NCI-H1694 (cell line): ENCODE measurements at regions not wholly inside any gene's neighbourhood (a gene's known extent, or its start where the extent isn't known, plus 50 kb on each side); places are given as distances from the start of the nearest gene placed in this dataset.
"Not testable (repeated sequence)": the region's sequence is repeated elsewhere in the genome, so short reads cannot be mapped to it uniquely, and the experiment has no call there.

Experiments
- DNase-seq: peaks from one replicate; lab custom pipeline; 2025; lab: John Stamatoyannopoulos, UW

- DNase-seq = no peak
Observed at GRCh38 chr16:5309946-5310611, 212.5 kb upstream of the EEF2KMT start.

- DNase-seq = no peak
Observed at GRCh38 chr16:5305023-5305422, 207.4 kb upstream of the EEF2KMT start.

GRCh38 chr16:5302372-5303114 is 204.9 kb upstream of the EEF2KMT start:
- DNase-seq = no peak

DNA sequence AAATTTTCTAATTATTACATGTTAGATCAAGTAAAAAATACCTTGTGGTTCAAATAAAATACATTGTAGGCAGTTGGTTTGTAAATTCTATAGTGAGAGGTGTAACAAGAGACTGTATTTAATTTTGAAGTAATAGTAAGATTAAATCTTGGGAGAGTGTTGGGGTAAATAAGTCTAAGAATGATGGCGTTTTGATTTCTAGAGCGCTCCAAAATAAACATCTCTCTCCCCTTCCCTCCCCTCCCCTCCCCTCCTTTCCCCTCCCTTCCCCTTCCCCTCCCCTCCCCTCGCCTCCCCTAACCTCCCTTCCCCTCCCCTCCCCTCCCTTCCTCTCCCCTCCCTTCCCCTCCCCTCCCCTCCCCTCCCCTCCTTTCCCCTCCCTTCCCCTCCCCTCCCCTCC is 200.6 kb upstream of the EEF2KMT start:
- no peak for DNase-seq

DNA sequence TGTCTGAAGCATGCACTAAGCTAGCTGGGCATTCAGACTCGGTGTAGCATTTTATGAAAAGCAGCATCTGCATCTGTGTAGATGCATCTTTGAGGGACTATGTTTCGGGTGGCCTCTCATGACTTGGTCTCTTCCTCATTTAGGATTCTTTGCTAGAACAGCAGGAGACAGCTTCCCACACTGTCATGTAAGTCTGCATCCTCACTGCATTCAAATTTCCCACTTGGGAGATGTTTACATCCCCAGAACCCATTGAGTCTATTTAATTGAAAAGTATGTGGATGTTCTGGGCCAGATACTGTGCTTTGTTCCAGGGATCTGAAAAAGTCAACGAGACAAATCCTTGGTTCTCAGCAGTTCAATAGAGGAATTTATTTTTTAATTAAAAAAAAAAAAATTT is 198.6 kb upstream of the EEF2KMT start:
- DNase-seq = no peak

DNA sequence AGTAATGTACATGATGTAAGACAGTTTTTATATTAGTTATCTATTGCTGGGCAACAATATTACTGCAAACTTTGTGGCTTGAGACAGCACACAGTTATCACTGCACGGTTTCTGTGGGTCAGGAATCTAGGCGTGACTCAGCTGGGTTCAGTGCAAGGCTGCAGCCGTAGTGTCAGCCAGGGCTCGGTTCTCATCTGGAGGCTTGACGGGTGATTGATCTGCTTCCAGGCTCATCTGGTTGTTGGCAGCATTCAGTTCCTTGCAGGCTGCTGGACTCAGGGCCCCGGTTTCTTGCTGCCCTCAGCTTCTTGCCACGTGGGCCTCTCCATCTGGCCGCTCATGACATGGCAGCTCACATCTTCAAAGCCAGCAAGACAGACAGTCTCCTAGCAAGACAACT is 197.7 kb upstream of the EEF2KMT start:
- not testable (repeated sequence) for DNase-seq

GRCh38 chr16:5282152-5282551 is 184.6 kb upstream of the EEF2KMT start:
- DNase-seq = not testable (repeated sequence)

- DNase-seq = no peak
Observed at GRCh38 chr16:5257462-5257861, 159.9 kb upstream of the EEF2KMT start.

DNA sequence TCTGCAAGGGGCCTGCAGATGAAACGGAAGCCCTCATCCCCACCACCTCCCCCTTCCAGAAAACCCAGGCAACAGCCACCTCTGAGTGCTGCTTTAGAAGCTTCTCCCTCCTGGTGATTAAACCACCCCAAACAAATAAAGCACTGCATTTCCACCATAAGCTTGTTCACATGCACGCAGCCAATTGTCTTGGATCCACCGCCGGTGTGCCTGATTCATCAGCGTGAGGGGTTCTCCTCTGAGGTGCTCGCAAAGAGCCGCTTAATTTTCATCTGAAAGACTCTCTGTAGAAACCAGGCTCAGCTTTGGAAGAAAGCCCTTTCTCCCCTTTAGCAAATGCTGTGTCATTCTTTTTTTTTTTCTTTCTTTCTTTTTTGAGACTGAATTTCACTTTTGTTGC is 155.2 kb upstream of the EEF2KMT start:
- DNase-seq = no peak

DNA sequence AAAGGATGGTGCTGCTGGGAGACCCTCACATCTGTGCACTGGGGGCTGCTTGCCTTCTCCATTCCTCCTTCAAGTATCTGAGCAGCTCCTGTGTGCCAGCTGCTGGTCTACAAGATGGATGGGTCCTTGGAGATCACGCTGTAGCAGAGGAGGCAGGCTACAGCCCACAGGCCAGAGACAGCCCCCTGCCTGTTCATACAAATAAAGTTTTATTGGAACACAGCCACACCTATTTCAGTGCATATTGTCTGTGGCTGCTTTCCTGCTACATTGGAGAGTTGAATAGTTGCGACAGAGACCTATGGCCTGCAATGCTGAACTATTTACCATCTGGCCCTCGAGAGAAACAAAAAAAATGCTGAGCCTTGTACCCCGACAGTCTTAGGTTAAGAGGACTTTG is 149.8 kb upstream of the EEF2KMT start:
- DNase-seq = not testable (repeated sequence)

GRCh38 chr16:5240278-5240626 is 142.7 kb upstream of the EEF2KMT start:
- DNase-seq = not testable (repeated sequence)

DNA sequence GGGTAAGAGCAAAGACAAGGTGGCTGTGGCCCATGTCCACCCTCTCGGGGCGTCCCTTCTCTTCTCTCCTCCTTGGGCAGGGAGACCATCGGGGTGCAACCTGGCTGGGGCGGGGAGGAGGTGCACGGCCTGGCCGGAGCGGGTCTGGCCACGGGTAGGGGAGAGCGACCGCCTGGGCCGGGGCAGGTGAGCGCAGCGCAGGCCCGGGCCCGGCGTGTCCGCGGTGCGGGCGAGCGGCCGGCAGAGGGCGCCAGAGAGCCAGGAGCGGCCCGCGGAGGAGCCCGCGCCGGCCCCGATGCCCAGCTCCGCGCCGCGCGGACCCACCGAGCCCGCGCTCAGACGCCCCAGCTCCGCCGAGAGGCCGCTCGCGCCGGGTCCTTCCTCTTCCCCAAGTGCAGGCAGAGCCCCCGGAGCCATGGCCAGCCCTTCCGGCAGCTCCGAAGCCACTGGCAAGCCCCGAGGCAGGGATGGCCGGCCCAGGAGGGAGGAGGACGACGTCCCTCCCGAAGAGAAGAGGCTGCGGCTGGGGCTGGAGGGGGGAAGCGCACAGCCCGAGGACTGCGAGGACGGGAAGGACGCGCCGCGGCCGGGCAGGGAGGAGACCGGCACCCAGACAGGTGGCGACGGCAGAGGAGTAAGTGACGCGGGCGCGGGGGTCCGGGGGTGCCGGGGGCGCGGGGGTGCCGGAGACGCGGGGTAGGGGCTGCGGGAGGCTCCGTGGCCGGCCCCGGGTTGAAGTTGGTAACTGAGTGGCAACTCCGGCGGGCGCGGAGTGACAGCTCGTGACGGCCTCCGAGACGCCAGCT is 142.1 kb upstream of the EEF2KMT start:
- not testable (repeated sequence) for DNase-seq

DNA sequence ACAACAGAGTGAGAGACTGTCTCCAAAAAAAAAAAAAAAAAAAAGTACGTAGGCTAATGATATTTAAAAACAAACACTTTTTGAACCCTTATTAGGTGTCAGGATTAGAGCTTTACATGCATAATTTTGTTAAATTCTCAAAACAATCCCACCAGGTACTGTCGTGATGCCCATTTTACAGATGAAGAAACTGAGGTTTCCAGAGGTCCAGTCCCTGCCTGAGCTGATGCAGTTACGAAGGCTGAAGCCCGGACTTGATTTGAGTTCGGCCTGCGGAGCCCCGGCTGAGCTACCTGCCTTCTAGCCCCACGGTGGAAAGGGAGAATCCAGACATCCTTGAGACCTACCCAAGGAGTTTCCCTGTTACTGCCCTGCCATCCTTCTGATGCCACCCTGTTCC is 137.5 kb upstream of the EEF2KMT start:
- no peak for DNase-seq

GRCh38 chr16:5234295-5235050 is 136.9 kb upstream of the EEF2KMT start:
- DNase-seq = no peak

GRCh38 chr16:5231246-5231759 is 133.7 kb upstream of the EEF2KMT start:
- DNase-seq = no peak

DNA sequence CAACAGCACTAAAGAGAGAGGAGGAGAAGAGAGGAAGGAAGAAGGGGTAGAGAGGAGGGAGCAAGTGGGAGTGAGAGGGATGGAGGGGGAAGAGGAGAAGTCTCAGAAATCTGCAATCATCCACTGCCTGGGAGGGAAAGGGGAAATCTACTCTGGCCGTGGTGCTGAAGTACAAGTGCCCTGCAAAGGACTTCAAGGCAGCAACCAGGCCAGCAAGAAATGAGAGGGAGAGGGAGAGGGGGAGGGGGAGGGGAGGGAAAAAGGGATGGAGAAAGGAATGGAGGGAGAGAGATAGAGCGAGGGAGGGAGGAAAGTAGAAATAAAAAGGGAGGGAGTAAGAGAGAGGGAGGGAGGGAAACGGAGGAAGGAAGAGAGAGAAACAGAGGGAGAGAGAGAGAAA is 130.8 kb upstream of the EEF2KMT start:
- no peak for DNase-seq

GRCh38 chr16:5225931-5226655 is 128.5 kb upstream of the EEF2KMT start:
- DNase-seq = no peak

DNA sequence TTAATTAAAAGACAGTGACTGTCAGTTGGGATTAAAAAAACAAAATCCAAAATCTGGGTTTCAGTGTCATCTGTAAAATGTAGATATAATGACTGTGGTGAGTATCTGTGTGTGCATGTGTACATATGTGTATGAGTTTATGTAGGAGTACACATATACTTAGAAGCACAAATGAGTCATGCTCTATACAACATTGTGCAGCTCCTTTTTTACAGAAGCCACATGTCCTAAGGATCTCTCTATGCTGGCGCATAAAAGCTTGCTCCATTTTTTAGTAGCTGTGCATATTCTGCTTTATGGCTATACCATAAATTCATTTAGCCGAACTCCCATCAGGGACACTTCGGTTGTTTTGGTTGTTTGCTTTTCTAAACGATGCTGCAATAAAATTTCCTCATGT is 125.2 kb upstream of the EEF2KMT start:
- no peak for DNase-seq

DNA sequence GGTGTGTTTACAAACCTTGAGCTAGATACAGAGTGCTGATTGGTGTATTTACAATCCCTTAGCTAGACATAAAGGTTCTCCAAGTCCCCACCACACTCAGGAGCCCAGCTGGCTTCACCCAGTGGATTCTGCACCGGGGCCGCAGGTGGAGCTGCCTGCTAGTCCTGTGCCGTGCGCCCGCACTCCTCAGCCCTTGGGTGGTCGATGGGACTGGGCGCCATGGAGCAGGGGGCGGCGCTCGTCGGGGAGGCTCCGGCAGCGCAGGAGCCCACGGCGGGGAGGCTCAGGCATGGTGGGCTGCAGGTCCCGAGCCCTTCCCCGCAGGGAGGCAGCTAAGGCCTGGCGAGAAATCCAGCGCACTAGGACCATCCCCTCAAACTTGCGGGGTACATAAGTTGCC is 124.2 kb upstream of the EEF2KMT start:
- DNase-seq = not testable (repeated sequence)

GRCh38 chr16:5220705-5221104 is 123.1 kb upstream of the EEF2KMT start:
- DNase-seq = no peak

DNA sequence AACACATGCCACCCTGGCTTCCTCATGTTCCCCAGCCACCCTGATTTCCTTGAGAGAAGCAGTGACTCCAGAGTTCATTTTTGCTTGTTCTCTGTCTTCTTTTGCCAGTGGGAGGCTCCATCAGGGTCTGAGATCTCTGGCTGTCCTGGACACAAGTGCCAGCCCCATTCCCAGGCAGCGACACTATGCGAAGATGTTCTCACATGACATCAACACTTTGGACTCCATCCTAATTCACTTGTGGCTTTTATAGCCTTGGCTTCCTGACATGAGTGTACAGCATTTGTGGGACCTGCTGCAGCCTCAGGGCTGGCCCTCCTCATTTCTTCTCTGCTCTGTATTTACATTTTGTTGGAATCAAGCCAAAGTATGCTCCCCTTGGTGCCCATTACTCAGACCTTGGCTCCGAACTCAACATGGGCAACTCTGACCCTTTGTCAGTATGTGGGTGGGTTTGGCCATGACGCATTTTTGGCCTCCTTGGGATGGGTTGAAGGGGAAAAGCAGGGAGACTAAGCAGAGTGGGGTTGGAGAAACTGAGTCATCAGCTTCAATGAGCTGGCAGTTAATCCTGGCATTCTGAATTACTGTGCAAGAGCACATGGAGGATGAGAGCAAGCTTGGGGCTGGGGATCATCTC is 119.0 kb upstream of the EEF2KMT start:
- DNase-seq = no peak
